Fibroblast of pulmonary artery (primary cell): ENCODE measurements at regions not wholly inside any gene's neighbourhood (a gene's known extent, or its start where the extent isn't known, plus 50 kb on each side); places are given as distances from the start of the nearest gene placed in this dataset.

ENCODE experiments used
- DNase-seq: peaks from one replicate; pipeline ENCODE4 v3.0.0-alpha.2; 2010; ENCODE audit warnings: low read depth
- H3K4me3 ChIP-seq: replicated peaks from 2 replicates; pipeline ENCODE4 v1.5.1; 2011; ENCODE audit warnings: low read depth, mild to moderate bottlenecking, control low read depth, low read length, moderate library complexity
- CTCF ChIP-seq: IDR thresholded peaks from 2 replicates; pipeline ENCODE4 v1.5.1; 2011; ENCODE audit warnings: mild to moderate bottlenecking, control low read depth, low read length, inconsistent platforms; ENCODE audit errors: missing control alignments

- no peak for DNase-seq
- TF ChIP-seq CTCF, result no peak
- no peak overlapping the region for H3K4me3 ChIP-seq
Observed at GRCh38 chr1:163406772-163407171, 85.0 kb downstream of the NUF2 start.

DNA sequence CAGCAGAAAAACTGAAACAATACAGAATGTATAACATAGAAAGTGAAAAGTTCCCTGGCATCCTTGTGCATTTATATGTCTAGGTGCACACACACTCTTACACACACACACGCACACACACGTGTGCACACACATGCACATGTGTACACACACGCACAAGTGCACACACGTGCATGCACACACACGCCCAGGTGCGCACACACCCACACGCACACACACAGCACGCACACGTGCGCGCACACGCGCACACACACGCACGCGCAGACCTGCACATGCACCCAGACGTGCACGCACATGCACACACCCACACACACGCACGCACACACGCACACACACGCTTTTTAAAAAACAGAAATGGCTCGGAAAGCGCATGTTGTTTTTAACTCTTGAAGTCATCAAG is 86.5 kb downstream of the NUF2 start:
- no peak for TF ChIP-seq CTCF
- DNase-seq, result no peak
- H3K4me3 ChIP-seq, result no peak overlapping the region

GRCh38 chr1:163410073-163410999 is 88.6 kb downstream of the NUF2 start:
- TF ChIP-seq CTCF, result peak; percentile 94

DNA sequence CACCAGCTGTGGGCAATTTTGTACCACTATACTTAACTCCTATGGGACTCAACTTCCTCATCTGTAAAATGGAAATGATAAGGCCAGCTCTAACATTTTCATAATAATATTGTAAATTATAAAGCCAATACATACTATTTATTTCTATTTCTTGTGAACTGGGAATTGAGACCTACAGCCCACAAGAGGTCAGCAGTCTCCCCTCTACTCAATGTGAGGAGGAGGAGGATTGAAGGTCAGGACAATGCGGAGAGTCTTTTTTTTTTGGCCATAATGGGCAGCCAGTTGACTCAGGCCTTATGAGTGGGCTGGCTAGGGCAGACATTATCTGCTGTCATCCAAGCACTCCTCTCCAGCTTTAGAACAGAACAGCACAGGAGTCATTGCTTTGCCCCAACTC is 90.5 kb downstream of the NUF2 start:
- no peak for DNase-seq
- TF ChIP-seq CTCF, result no peak
- H3K4me3 ChIP-seq, result no peak overlapping the region

More at GRCh38 chr1:163410073-163410999, 88.6 kb downstream of the NUF2 start:
- no peak overlapping the region for H3K4me3 ChIP-seq
- DNase-seq, result peak; percentile 71

DNA sequence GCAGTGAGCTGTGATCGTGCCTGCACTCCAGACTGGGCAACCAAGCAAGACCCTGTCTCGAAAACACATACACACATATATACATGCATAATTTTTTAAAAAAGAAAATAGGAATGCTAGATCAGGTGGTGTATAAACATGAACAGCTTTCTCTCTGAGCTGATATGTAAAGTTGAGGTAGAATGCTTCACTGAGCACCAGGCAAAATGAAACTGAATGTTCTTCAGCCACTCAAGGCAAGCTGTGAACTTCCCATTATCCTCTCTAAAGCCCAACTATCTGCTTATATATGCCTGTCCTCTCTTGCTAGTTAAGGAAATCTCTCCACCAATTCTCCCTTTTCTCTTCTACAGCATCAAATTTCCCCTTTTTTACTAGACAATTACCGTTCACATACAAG is 93.0 kb downstream of the NUF2 start:
- DNase-seq, result no peak
- TF ChIP-seq CTCF, result no peak
- no peak overlapping the region for H3K4me3 ChIP-seq

GRCh38 chr1:163421701-163422100 is 99.9 kb downstream of the NUF2 start:
- no peak for DNase-seq
- no peak for TF ChIP-seq CTCF
- no peak overlapping the region for H3K4me3 ChIP-seq

DNA sequence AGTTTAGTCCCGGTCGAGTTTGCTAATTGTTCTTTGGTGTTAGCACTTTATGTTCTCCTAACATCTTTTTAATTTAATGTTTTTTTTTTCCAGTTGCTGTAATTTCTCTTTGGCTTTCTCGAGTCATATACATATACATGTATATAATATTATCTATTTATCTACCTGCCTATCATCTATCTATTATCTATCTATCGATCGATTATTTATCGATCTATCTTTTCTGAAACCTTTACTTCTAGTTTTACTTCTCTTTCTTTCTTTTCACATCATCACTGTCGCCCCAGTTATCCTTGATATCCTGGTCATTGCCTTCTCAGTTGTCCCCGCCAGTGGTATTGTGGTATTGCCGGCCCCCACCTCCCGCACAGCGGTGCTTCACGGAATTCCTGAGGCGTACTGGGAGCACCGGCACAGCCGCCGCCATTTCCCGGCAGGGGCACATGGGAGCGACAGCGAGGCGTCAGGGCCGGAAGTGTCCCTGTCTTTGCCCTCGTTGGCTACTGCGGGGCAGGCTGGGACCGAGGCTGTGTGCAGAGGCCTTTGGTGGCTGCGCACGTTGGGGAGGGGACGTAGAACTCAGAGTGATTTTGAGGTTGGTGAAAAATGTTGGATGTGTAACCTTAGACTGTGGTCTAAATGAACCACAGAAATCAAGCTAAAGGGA is 101.1 kb downstream of the NUF2 start:
- no peak for TF ChIP-seq CTCF
- DNase-seq, result no peak
- no peak overlapping the region for H3K4me3 ChIP-seq
